K562 (cell line): ENCODE measurements at regions not wholly inside any gene's neighbourhood (a gene's known extent, or its start where the extent isn't known, plus 50 kb on each side); places are given as distances from the start of the nearest gene placed in this dataset.

ENCODE experiments used
- ATAC-seq: fragments of 200-7000 bp; cut with Tn5 transposase; 3 replicates; pipeline ENCODE4 v1.9.1; 2020; ENCODE audit warnings: moderate library complexity
- BruUV-seq: library from RNA; stranded (reverse); fragments of 400-500 nt; replicated peaks from 2 replicates; lab custom pipeline; 2021; lab: Mats Ljungman, UMichigan
- CTCF ChIA-PET: fragments of 300-600 bp; formaldehyde crosslinking; extraction: SDS; loops from one replicate; lab custom pipeline; 2021; ENCODE audit warnings: low intra/inter-chr PET ratio; lab: Yijun Ruan, JAX
- POLR2A ChIA-PET: fragments of 300-600, 350-650 bp; sonication (Branson Sonifier 250); formaldehyde crosslinking; extraction: SDS; loops from one replicate; lab custom pipeline; 2021; ENCODE audit warnings: antibody characterized with exemption, inconsistent platforms; lab: Yijun Ruan, JAX
- DNase-seq, 4 experiments: peaks; one replicate each; pipeline versions ENCODE4 v3.0.0 to v3.0.0-alpha.2; 2011 to 2018; ENCODE audit warnings: low spot score in 3 of 4, mixed read lengths in 3 of 4; ENCODE audit errors: extremely low read depth in 1 of 4
- FAIRE-seq: peaks from 2 replicates; lab custom pipeline; 2011; peaks lifted over from hg19 to GRCh38; lab: Jason Lieb, UNC
- H2AFZ ChIP-seq: 2 replicates; pipeline ENCODE4 v1.6.0; 2011; ENCODE audit warnings: low read depth, low read length, control low read depth, inconsistent platforms
- H3K27ac ChIP-seq: fragments of 200-600 bp; 3 replicates; pipeline ENCODE4 v1.8.0; 2011; ENCODE audit warnings: low read depth, mild to moderate bottlenecking, control low read depth, inconsistent platforms, low read length, moderate library complexity, mixed read lengths; ENCODE audit errors: extremely low read depth
- H3K27me3 ChIP-seq, 2 experiments: fragments of 300-600 bp in 1 of 2; 2 replicates in 1 of 2; 3 replicates in 1 of 2; pipeline versions ENCODE4 v1.6.0 to v1.8.0; 2011; ENCODE audit warnings: inconsistent platforms in 2 of 2, low read length in 2 of 2, mild to moderate bottlenecking in 1 of 2, mixed read lengths in 1 of 2, moderate library complexity in 1 of 2; ENCODE audit not compliant: control insufficient read depth in 2 of 2, insufficient read depth in 2 of 2
- H3K36me3 ChIP-seq: fragments of 300-600 bp; 3 replicates; pipeline ENCODE4 v1.8.0; 2011; ENCODE audit warnings: mild to moderate bottlenecking, low read length, inconsistent platforms; ENCODE audit not compliant: control insufficient read depth, insufficient read depth
- H3K4me1 ChIP-seq, 2 experiments: fragments of 200-600 bp in 1 of 2; replicated peaks in 1 of 2; 2 replicates in 1 of 2; 3 replicates in 1 of 2; pipeline versions ENCODE4 v1.5.1 to v1.8.0; 2011; ENCODE audit warnings: inconsistent platforms in 2 of 2, low read length in 2 of 2, mild to moderate bottlenecking in 1 of 2, mixed read lengths in 1 of 2, moderate library complexity in 1 of 2; ENCODE audit not compliant: control insufficient read depth in 2 of 2, insufficient read depth in 2 of 2
- H3K4me2 ChIP-seq: 2 replicates; pipeline ENCODE4 v1.6.1; 2011; ENCODE audit warnings: low read length, control low read depth, inconsistent platforms, mixed read lengths; ENCODE audit not compliant: insufficient read depth
- H3K4me3 ChIP-seq: fragments of 200-600 bp; sonication (generic), shearing (Covaris generic); 2 replicates; pipeline ENCODE4 v1.5.1; 2016; ENCODE audit warnings: control low read depth, inconsistent platforms
- H3K79me2 ChIP-seq: fragments of 200-600 bp; 3 replicates; pipeline ENCODE4 v1.8.0; 2011; ENCODE audit warnings: low read length, inconsistent platforms; ENCODE audit not compliant: control insufficient read depth, insufficient read depth
- H3K9ac ChIP-seq, 2 experiments: 2 replicates each; pipeline versions ENCODE4 v1.6.0 to v1.6.1; 2011; ENCODE audit warnings: low read depth in 2 of 2, low read length in 2 of 2, control low read depth in 1 of 2, inconsistent platforms in 1 of 2, mild to moderate bottlenecking in 1 of 2, mixed read lengths in 1 of 2; ENCODE audit not compliant: insufficient read depth in 1 of 2
- H3K9me1 ChIP-seq: one replicate; pipeline ENCODE4 v1.6.0; 2011; ENCODE audit warnings: inconsistent platforms, mild to moderate bottlenecking, low read length, moderate library complexity; ENCODE audit not compliant: control insufficient read depth, insufficient read depth
- H3K9me3 ChIP-seq: replicated peaks from 2 replicates; pipeline ENCODE4 v1.5.1; 2011; ENCODE audit warnings: low read depth, low read length, inconsistent platforms; ENCODE audit not compliant: control insufficient read depth, insufficient read depth
- H4K20me1 ChIP-seq: replicated peaks from 2 replicates; pipeline ENCODE4 v1.6.1; 2011; ENCODE audit warnings: low read length, inconsistent platforms, mixed read lengths; ENCODE audit not compliant: control insufficient read depth, insufficient read depth
- CREB5 ChIP-seq: fragments of 250-450 bp; sonication (Bioruptor Pico); IDR thresholded peaks from 2 replicates; pipeline ENCODE4 v1.5.0; 2020; ENCODE audit warnings: mild to moderate bottlenecking
- ELK3 ChIP-seq: fragments of 450-650 bp; formaldehyde crosslinking; IDR thresholded peaks from 2 replicates; pipeline ENCODE4 v1.4.0; 2020; ENCODE audit warnings: mild to moderate bottlenecking
- ESRRB ChIP-seq: fragments of 250-450 bp; sonication (Bioruptor Pico); IDR thresholded peaks from 2 replicates; pipeline ENCODE4 v1.5.0; 2020; ENCODE audit warnings: mild to moderate bottlenecking, moderate library complexity, borderline replicate concordance
- NELFE ChIP-seq: IDR thresholded peaks from 2 replicates; pipeline ENCODE4 v1.6.1; 2011; ENCODE audit warnings: mild to moderate bottlenecking; ENCODE audit not compliant: insufficient read depth, insufficient read length
- TCF7L2 ChIP-seq: fragments of 150-350 bp; IDR thresholded peaks from 2 replicates; pipeline ENCODE4 v1.6.1; 2016; ENCODE audit warnings: low read depth, mild to moderate bottlenecking, low read length, moderate library complexity
- WGBS: fragments of 100-300 bp; shearing (Covaris generic); methylation state at CpG from one replicate; pipeline ENCODE4 v1.1.6; 2016; ENCODE audit warnings: low coverage, mixed read lengths; ENCODE audit not compliant: insufficient coverage; ENCODE audit errors: missing lambda C conversion rate; 5-methylcytosine and 5-hydroxymethylcytosine counted together
- in situ Hi-C: fragments of 300-500 bp; cut with MboI; formaldehyde crosslinking; loops from 4 replicates; pipeline ENCODE4 v1.15.0; 2018; ENCODE audit warnings: inconsistent platforms, mixed read lengths
- intact Hi-C: fragments of 100-400 bp; cut with micrococcal nuclease; formaldehyde crosslinking; loops from 2 replicates; pipeline ENCODE4 v1.14.2; 2022
- TF ChIP-seq, protein P1 (sequence below): fragments of 450-650 bp; formaldehyde crosslinking; conservative IDR thresholded peaks from 2 replicates; pipeline ENCODE4 v1.4.0; 2022; ENCODE audit warnings: mild to moderate bottlenecking, missing genetic modification characterization

DNA sequence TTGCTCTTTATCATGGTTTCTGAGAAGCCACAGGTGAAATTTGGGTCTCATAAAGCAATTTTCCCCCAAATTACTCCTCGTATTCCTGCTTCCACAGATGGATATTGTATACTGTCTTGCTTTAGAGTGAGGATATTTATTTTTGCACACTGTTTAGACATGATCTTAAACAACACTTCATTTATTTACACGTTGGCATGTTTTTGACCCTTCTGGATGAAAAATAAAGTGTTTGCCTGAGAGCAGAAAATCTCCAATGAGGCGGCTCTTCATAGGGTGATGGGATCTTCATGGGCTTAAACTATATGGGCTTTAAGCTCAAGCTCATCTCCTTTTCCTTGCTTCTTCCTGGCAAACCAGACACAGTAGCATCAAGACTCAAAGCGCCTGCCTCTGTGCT, 148.4 kb downstream of the MACROH2A1 start:
- CTCF ChIA-PET = no interaction called here
- BruUV-seq = no TSS peak
- Histone ChIP-seq H3K4me3 (no peak overlapping the region), H3K9ac (no peak overlapping the region), H3K27ac (no peak overlapping the region), H2AFZ (no peak overlapping the region; the same call in 1 of the 2 replicates), H3K9me1 (no peaks in the 10 kb centered on the region), H3K9me3 (peaks cover 2% of the 10 kb centered on the region; the same call in 1 of the 2 replicates), H3K27me3 (no peaks in the 10 kb centered on the region), H3K4me2 (no peak overlapping the region), H3K79me2 (no peaks in the 10 kb centered on the region), H3K36me3 (no peaks in the 10 kb centered on the region), H4K20me1 (peaks cover 15% of the 10 kb centered on the region), H3K4me1 (peaks cover 34 to 46% of the 10 kb centered on the region in 2 experiments)
- TF ChIP-seq TCF7L2 (no peak), ELK3 (CRISPR knock-in tag) (no peak), CREB5 (CRISPR knock-in tag) (no peak), ESRRB (CRISPR knock-in tag) (no peak), NELFE (no peak)
- TF ChIP-seq, protein P1, sequence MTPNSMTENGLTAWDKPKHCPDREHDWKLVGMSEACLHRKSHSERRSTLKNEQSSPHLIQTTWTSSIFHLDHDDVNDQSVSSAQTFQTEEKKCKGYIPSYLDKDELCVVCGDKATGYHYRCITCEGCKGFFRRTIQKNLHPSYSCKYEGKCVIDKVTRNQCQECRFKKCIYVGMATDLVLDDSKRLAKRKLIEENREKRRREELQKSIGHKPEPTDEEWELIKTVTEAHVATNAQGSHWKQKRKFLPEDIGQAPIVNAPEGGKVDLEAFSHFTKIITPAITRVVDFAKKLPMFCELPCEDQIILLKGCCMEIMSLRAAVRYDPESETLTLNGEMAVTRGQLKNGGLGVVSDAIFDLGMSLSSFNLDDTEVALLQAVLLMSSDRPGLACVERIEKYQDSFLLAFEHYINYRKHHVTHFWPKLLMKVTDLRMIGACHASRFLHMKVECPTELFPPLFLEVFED = no peak
- DNase-seq (no peak), ATAC-seq (no peak), FAIRE-seq (no peak)
- in situ Hi-C loops (no loop called here), intact Hi-C loops (no loop called here)
- POLR2A ChIA-PET = interaction anchor here (0.7 kb wide), 1 partner anchor 21 kb away, joined by 3 read pairs; no protein-coding TSS in a partner anchor
- 66% methylated on average over 4 of the region's 4 CpGs for WGBS
